IPS DF 6.9 (cell line): ENCODE measurements at regions not wholly inside any gene's neighbourhood (a gene's known extent, or its start where the extent isn't known, plus 50 kb on each side); places are given as distances from the start of the nearest gene placed in this dataset.

Source experiments
- DNase-seq: peaks from one replicate; pipeline ENCODE4 v3.0.0-alpha.2; 2013; ENCODE audit warnings: low read depth, low spot score
- H3K27ac ChIP-seq: one replicate; pipeline ENCODE4 v1.5.1; 2013; ENCODE audit warnings: low read length, control low read depth
- H3K27me3 ChIP-seq: 2 replicates; pipeline ENCODE4 v1.6.1; 2013; ENCODE audit warnings: mild to moderate bottlenecking, low read length; ENCODE audit not compliant: control insufficient read depth, insufficient read depth
- H3K36me3 ChIP-seq: 2 replicates; pipeline ENCODE4 v1.6.1; 2013; ENCODE audit warnings: low read length; ENCODE audit not compliant: control insufficient read depth, insufficient read depth
- H3K4me1 ChIP-seq: 2 replicates; pipeline ENCODE4 v1.6.1; 2013; ENCODE audit warnings: low read length; ENCODE audit not compliant: control insufficient read depth, insufficient read depth
- H3K4me3 ChIP-seq: 2 replicates; pipeline ENCODE4 v1.5.1; 2013; ENCODE audit warnings: mild to moderate bottlenecking, low read length
- H3K9me3 ChIP-seq: 2 replicates; pipeline ENCODE4 v1.6.1; 2013; ENCODE audit warnings: low read length, inconsistent platforms; ENCODE audit not compliant: control insufficient read depth, insufficient read depth
- WGBS: extraction: QIAGEN DNeasy Blood & Tissue Kit; methylation state at CpG from one replicate; pipeline ENCODE4 v1.1.7; 2013; ENCODE audit warnings: mixed read lengths, missing lambda C conversion rate; ENCODE audit not compliant: insufficient read length, insufficient coverage; 5-methylcytosine and 5-hydroxymethylcytosine counted together

DNA sequence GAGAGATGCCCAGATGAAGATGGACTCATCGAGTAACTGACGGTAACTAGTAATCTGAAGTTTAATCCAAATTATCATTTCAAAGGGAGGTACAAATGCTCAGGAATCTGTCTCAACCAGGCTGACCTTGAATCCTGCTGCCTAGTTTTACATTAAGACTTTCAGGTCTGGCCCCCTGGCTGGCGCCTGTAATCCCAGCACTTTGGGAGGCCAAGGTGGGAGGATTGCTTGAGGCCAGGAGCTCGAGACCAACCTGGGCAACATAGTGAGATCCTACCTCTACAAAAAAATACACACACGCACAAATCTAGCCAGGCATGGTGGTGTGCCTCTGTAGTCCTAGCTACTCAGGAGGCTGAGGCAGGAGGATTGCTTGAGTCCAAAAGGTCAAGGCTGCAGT lies 95.7 kb upstream of the AKT3 start:
- Histone ChIP-seq H3K36me3 (no peaks in the 10 kb centered on the region), H3K27ac (no peak overlapping the region), H3K9me3 (no peaks in the 10 kb centered on the region), H3K4me1 (no peaks in the 10 kb centered on the region; the same call in 1 of the 2 replicates), H3K27me3 (peaks cover 3% of the 10 kb centered on the region; the same call in 1 of the 2 replicates), H3K4me3 (no peak overlapping the region)
- DNase-seq, result no peak
- no CpG with 5 or more reads among the region's 5 CpGs for WGBS

DNA sequence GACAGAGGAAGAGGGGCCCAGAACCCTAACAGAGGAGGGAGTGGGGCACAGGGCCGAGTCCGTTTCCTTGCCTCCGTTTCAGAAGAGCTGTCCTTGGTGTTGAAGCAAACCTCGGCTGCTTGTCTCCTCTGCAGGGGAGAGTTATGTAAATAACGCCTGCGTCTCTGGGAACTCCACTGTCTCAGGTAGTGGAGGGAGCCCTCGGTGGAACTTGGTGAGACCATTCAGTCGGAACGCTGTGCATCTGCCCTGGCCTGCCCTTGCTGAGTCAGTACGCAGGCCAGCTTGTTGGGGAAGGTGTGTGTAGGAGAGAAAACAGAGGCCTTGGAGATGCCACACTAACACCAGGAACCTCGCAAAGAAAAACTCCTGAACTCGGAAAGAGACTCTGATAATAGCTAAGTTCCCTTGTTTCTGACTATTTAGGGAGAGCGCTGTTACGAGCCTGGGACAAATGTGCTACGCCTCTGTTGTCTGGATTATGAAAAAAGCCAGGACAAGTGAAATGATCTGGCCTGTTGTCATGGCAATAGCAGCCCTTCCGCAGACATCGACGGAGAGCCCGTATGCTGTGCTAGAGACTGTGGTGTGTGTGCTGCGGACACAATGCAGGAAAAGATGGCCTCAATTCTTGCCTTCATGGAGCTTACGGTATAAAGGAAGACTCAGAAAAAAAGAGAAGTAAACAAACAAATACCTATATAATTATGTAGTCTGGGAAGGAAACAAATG lies 94.6 kb upstream of the AKT3 start:
- Histone ChIP-seq H3K36me3 (no peaks in the 10 kb centered on the region), H3K4me3 (no peak overlapping the region), H3K9me3 (no peaks in the 10 kb centered on the region), H3K27me3 (peaks cover 3% of the 10 kb centered on the region; the same call in 1 of the 2 replicates), H3K4me1 (no peaks in the 10 kb centered on the region; the same call in 1 of the 2 replicates), H3K27ac (no peak overlapping the region)
- peak; percentile 54 for DNase-seq
- WGBS, result no CpG with 5 or more reads among the region's 21 CpGs

DNA sequence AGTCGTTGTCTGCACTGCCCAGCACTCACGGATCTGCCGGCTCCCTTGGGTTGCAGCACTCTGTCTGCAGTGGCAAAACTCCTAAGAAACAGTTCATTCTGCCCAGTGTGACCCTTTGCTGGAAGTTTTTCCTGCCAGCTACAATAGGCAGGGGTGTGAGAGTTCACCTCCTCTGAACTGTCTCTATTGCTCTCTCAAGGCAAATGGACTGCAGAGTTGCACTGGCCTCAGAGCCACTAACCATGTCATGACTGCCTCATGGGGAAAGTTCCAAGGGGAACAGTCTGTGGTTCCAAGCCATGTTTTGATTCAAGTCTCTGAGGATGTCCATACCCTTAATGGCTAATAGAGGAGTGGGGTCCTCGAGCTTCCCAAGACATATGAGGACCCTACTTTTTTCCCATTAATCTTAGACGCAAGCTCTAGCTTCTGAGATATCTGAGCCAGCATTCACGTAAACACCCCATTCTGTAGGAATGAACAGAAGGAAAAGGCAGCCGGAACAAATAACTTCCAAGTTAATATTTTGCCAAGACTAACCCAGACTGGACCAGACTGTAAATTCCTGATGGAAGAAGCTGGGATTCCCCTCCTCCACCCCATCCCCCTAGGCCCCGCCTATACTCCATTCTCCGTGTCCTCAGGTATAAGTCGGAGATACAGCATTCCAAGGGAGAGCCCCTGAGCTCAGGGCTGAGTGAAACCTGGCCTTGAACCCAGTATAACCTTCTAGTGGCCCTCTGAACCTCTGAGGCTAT lies 93.8 kb upstream of the AKT3 start:
- no CpG with 5 or more reads among the region's 10 CpGs for WGBS
- no peaks in the 10 kb centered on the region for H3K36me3 ChIP-seq
- no peaks in the 10 kb centered on the region for H3K9me3 ChIP-seq

DNA sequence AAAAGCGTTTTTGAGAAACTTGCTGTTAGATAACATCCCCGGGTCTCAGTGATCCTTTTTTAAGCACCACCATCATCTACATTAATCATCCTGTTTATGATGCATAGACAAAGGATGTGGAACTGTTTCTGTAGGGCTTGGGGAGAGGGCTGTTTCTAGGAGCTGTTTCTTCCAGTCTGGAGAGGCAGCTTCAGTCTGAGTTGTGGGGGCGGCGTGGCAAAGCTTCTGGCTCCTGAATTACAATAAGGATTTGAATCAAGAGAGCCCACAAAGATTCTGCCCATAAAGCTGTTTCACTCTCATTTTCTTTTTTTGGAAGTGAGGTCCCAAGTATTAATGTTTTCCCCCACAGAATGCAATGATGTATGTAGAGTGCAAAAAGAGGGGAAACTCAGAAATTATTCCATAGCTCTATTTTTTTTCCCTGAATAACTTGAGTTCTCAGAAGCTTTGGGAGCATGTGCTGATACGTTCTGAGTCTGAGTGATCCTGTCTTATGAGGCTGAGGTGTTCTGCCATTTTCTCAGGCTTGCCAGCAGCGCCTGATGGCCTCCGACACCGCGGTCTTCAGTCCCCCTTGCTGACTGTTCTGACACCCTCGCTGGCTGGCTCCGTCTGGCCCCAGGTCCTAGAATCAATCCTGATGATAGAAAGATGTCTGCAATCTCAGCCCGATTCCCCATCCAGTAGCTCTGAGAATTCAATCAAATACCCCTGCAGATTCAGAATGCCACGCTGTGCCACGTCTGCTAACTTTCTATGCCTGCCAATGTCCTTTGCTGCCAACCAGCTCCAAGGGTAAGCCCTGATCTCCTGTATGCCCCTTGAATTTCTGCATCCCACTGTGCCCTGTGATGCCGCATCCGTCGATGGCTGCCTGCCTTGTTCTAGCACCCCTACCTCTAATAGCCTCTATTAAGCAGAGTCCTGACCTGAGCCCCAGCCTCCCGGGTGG lies 92.4 kb upstream of the AKT3 start:
- DNase-seq, result no peak
- Histone ChIP-seq H3K27me3 (peaks cover 3% of the 10 kb centered on the region; the same call in 1 of the 2 replicates), H3K27ac (no peak overlapping the region), H3K9me3 (no peaks in the 10 kb centered on the region), H3K36me3 (no peaks in the 10 kb centered on the region), H3K4me1 (no peaks in the 10 kb centered on the region; the same call in 1 of the 2 replicates), H3K4me3 (no peak overlapping the region)
- no CpG with 5 or more reads among the region's 18 CpGs for WGBS

More for the DNA sequence above, 93.8 kb upstream of the AKT3 start:
- H3K4me3 ChIP-seq, result no peak overlapping the region
- peaks cover 3% of the 10 kb centered on the region; the same call in 1 of the 2 replicates for H3K27me3 ChIP-seq
- no peak for DNase-seq
- H3K4me1 ChIP-seq, result no peaks in the 10 kb centered on the region; the same call in 1 of the 2 replicates
- H3K27ac ChIP-seq, result no peak overlapping the region

DNA sequence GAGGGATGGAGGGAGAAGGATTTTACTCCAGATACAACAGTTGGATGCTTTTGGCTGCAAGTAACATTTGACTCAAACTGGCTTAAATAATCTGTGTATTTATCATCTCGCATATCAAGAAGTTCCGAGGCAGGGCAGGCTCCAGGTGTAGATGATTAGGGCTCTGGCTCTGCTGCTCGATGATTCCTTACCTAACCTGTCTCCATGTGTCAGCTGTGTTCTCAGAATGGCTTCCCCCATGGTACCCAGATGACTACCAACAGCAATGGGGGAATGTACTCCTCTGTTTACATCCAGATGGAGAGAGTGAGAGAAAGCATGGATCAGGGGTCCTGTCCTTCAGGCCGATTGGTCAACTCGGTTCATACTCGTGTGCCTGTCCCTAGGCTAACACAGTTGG lies 90.4 kb upstream of the AKT3 start:
- no peaks in the 10 kb centered on the region for H3K27me3 ChIP-seq
- H3K27ac ChIP-seq, result no peak overlapping the region
- H3K4me1 ChIP-seq, result no peaks in the 10 kb centered on the region
- no peak overlapping the region for H3K4me3 ChIP-seq
- no peaks in the 10 kb centered on the region for H3K36me3 ChIP-seq
- no peak for DNase-seq
- WGBS, result no CpG with 5 or more reads among the region's 6 CpGs
- H3K9me3 ChIP-seq, result no peaks in the 10 kb centered on the region

DNA sequence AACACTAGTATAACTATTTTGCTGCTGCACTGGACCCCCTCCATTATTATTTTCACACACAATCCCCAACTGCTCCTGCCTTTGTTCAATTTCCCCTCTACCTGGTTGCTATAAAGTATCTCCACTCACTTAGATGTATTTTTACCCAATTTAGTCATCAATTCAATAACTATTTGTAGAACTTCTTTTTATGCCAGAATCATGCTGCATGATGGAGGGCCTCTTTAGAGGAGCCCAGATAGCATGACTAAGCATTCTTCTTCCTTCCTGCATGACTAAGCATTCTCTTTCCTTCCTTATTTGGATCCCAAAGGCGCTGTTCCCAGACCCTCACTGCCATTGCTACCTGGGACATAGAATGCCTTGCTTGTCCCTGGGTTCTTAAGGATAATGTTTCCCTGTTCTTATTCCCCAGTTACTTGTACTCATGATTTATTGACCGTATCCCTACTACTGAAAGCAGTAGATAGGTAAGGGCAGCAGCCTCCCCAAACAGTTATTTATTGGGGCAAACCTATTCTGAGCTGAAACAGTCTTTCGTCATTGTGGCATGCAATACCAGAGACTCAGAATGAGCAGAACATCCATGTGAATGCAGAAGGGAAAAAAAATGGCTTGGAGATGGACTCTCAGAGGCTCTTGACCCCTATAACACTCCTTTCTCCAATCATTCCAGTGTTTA lies 89.3 kb upstream of the AKT3 start:
- H3K27me3 ChIP-seq, result no peaks in the 10 kb centered on the region
- no peak overlapping the region for H3K4me3 ChIP-seq
- DNase-seq, result no peak
- WGBS, result no CpG with 5 or more reads among the region's 3 CpGs
- H3K9me3 ChIP-seq, result no peaks in the 10 kb centered on the region
- H3K27ac ChIP-seq, result no peak overlapping the region
- H3K4me1 ChIP-seq, result no peaks in the 10 kb centered on the region
- no peaks in the 10 kb centered on the region for H3K36me3 ChIP-seq

DNA sequence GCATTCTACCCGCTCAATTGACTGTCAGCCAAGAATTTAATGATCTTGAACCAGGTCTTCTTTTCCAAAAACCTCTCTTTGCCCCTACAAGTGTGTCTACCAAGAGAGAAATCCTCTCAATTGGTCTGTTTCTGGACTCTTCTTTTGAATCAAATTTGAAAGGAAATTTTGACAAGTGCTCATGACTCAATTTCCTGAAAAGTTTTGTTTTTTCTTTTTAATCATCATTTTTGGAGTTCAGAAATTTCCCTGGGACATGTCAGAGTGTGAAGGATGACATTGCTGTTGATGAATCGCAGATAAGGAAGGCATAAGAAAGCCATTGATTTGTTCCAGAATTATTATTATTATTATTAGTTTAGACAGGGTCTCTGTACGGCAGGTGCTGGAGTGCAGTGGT lies 88.2 kb upstream of the AKT3 start:
- Histone ChIP-seq H3K4me1 (no peaks in the 10 kb centered on the region), H3K27ac (no peak overlapping the region), H3K9me3 (no peaks in the 10 kb centered on the region), H3K4me3 (no peak overlapping the region), H3K36me3 (no peaks in the 10 kb centered on the region), H3K27me3 (no peaks in the 10 kb centered on the region)
- no peak for DNase-seq
- no CpG with 5 or more reads among the region's 3 CpGs for WGBS

DNA sequence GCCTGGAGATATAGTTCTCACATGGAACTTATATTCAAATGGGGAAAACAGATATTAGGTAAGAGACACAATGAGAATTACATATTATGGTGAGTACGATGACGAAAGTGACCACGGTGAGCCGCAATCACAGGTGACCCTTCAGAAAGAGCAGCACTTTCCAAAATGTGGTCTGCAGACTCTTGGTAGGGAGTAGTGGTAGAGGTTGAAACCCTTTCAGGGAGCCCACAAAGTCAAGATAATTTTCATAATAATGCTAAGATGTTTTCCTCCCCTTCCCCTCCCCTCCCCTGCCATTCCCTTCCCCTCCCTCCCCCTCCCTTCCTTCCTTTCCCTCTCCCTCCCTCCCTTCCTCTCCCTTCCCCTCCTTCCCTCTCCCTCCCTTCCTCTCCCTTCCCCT lies 83.5 kb upstream of the AKT3 start:
- H3K4me1 ChIP-seq, result 0 out of 2 replicates have a peak, but pooled peaks cover 2% of the 10 kb centered on the region
- DNase-seq, result no peak
- H3K27ac ChIP-seq, result no peak overlapping the region
- H3K27me3 ChIP-seq, result no peaks in the 10 kb centered on the region
- no peaks in the 10 kb centered on the region for H3K36me3 ChIP-seq
- H3K9me3 ChIP-seq, result no peaks in the 10 kb centered on the region
- WGBS, result no CpG with 5 or more reads among the region's 4 CpGs
- no peak overlapping the region for H3K4me3 ChIP-seq

DNA sequence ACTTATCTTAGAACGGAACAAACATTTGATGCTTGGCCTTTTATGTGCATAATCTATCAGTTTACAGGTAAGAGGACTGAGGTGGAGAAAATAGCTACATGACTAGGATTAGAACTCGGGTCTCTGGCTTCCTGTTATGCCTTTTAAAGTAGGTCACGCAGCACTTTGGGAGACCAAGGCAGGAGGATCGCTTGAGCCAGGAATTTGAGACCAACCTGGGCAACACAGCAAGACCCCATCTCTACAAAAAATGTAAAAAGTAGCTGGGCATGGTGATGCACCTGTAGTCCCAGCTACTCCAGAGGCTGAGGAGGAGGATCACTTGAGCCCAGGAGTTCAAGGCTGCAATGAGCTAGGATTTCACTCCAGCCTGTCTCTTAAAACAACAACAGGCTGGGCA lies 81.9 kb upstream of the AKT3 start:
- Histone ChIP-seq H3K27me3 (no peaks in the 10 kb centered on the region), H3K36me3 (no peaks in the 10 kb centered on the region), H3K4me1 (0 out of 2 replicates have a peak, but pooled peaks cover 2% of the 10 kb centered on the region), H3K9me3 (no peaks in the 10 kb centered on the region), H3K4me3 (no peak overlapping the region), H3K27ac (no peak overlapping the region)
- no CpG with 5 or more reads among the region's 4 CpGs for WGBS
- DNase-seq, result no peak
